AG09309 (cell line): ENCODE measurements at regions not wholly inside any gene's neighbourhood (a gene's known extent, or its start where the extent isn't known, plus 50 kb on each side); places are given as distances from the start of the nearest gene placed in this dataset.

ENCODE experiments used
- DNase-seq: peaks from one replicate; pipeline ENCODE4 v3.0.0-alpha.2; 2010; ENCODE audit warnings: low read depth
- H3K4me3 ChIP-seq: 2 replicates; pipeline ENCODE4 v1.5.1; 2011; ENCODE audit warnings: mild to moderate bottlenecking, low read depth, low read length, moderate library complexity; ENCODE audit not compliant: control insufficient read depth
- CTCF ChIP-seq: IDR thresholded peaks from 2 replicates; pipeline ENCODE4 v1.5.1; 2011; ENCODE audit warnings: mild to moderate bottlenecking, low read depth, low read length, inconsistent platforms; ENCODE audit not compliant: insufficient read depth, control insufficient read depth; ENCODE audit errors: missing control alignments

- no peak overlapping the region for H3K4me3 ChIP-seq
- no peak for DNase-seq
- TF ChIP-seq CTCF: no peak
Measured at GRCh38 chrX:25356456-25356855, 340.7 kb upstream of the ARX start.

- H3K4me3 ChIP-seq: no peak overlapping the region
- DNase-seq: no peak
- TF ChIP-seq CTCF: no peak
Measured at GRCh38 chrX:25344161-25344936, 328.6 kb upstream of the ARX start.

GRCh38 chrX:25343060-25343459 is 327.3 kb upstream of the ARX start:
- TF ChIP-seq CTCF: no peak
- H3K4me3 ChIP-seq: no peak overlapping the region
- DNase-seq: no peak

GRCh38 chrX:25337841-25338240 is 322.1 kb upstream of the ARX start:
- DNase-seq: no peak
- no peak for TF ChIP-seq CTCF
- H3K4me3 ChIP-seq: no peak overlapping the region

- DNase-seq: no peak
- H3K4me3 ChIP-seq: no peak overlapping the region
- no peak for TF ChIP-seq CTCF
Measured at GRCh38 chrX:25300994-25301393, 285.2 kb upstream of the ARX start.

- TF ChIP-seq CTCF: no peak
- no peak overlapping the region for H3K4me3 ChIP-seq
- no peak for DNase-seq
Measured at GRCh38 chrX:25296850-25297249, 281.1 kb upstream of the ARX start.
